Fibroblast of mammary gland (primary cell): ENCODE measurements at regions not wholly inside any gene's neighbourhood (a gene's known extent, or its start where the extent isn't known, plus 50 kb on each side); places are given as distances from the start of the nearest gene placed in this dataset.

Experiments
- DNase-seq: peaks from one replicate; pipeline ENCODE4 v3.0.0-alpha.2; 2010; ENCODE audit warnings: low read depth
- H3K4me3 ChIP-seq: 2 replicates; pipeline ENCODE4 v1.5.1; 2011; ENCODE audit warnings: low read depth, mild to moderate bottlenecking, low read length, moderate library complexity; ENCODE audit not compliant: control insufficient read depth
- TF ChIP-seq, protein P1 (sequence below): conservative IDR thresholded peaks from 2 replicates; pipeline ENCODE4 v1.5.1; 2011; ENCODE audit warnings: low read depth, low read length, inconsistent platforms; ENCODE audit not compliant: control insufficient read depth, insufficient read depth

DNA sequence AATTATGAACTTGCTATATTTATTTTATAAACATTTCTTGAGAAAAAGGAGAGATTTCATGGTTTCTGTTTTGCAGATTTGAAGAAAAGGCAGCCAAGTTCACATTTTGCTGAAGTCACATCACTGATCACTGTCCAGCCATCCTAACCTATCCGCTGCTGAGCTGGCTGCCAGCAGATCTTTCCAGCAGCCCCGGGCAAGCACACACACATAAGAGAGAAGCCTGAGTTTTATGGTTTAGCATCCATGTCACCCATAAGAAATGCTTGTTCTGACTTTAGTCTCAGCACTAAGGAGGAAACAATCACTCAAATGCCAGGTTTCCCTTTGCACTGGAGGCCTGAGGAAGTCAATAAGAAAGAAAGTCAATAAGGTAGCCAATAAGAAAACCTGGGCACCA, 287.1 kb downstream of the SMOC2 start:
- no peak for DNase-seq
- TF ChIP-seq, protein P1, sequence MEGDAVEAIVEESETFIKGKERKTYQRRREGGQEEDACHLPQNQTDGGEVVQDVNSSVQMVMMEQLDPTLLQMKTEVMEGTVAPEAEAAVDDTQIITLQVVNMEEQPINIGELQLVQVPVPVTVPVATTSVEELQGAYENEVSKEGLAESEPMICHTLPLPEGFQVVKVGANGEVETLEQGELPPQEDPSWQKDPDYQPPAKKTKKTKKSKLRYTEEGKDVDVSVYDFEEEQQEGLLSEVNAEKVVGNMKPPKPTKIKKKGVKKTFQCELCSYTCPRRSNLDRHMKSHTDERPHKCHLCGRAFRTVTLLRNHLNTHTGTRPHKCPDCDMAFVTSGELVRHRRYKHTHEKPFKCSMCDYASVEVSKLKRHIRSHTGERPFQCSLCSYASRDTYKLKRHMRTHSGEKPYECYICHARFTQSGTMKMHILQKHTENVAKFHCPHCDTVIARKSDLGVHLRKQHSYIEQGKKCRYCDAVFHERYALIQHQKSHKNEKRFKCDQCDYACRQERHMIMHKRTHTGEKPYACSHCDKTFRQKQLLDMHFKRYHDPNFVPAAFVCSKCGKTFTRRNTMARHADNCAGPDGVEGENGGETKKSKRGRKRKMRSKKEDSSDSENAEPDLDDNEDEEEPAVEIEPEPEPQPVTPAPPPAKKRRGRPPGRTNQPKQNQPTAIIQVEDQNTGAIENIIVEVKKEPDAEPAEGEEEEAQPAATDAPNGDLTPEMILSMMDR: no peak
- H3K4me3 ChIP-seq: no peak overlapping the region

DNA sequence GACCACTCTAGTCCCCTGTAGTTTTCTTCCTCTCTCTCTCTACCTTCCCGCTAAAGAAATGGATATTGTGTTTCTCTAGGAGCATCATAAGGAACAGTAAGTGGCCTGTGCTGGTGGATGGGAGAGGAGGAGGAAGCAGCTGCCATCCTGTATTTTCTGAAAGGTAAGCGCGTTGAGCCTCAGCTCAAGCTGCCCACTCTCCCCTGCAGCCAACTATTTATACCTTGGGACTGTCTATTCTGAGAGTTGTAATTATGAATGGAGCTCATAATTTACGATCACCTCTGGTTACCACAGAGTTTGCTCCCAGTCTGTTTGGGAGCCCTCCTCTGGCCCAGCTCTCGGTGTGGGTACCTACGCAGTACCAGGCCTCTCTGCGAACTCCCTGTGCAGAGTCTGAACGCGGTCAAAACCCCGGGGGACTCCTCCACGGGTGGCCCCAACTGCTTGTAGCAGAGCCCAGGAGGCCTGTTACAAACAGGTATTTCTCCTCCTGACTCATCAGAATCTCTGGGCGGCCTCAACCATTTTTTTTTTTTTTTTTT, 285.4 kb downstream of the SMOC2 start:
- TF ChIP-seq, protein P1: no peak
- DNase-seq: no peak
- H3K4me3 ChIP-seq: no peak overlapping the region

DNA sequence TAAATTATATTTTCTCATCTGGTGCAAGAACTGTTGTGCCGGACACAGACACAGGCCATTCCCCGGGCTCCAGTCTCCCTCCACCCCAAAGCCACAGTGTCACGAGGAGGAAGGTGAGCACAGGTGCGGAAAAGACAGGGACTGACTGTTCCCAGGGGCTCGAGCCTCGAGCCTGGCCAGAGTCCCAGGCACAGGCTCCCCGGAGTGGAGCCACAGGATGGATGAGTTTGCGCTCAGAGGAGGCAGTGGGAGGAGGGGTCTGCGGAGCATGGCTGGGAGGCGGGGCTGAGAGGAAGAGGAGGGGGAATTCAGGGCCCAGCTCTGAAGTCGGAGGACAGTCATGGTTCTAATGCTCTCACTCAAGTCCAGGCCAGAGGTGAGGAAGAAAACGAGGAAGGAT, 284.8 kb downstream of the SMOC2 start:
- no peak overlapping the region for H3K4me3 ChIP-seq
- TF ChIP-seq, protein P1: no peak
- no peak for DNase-seq

DNA sequence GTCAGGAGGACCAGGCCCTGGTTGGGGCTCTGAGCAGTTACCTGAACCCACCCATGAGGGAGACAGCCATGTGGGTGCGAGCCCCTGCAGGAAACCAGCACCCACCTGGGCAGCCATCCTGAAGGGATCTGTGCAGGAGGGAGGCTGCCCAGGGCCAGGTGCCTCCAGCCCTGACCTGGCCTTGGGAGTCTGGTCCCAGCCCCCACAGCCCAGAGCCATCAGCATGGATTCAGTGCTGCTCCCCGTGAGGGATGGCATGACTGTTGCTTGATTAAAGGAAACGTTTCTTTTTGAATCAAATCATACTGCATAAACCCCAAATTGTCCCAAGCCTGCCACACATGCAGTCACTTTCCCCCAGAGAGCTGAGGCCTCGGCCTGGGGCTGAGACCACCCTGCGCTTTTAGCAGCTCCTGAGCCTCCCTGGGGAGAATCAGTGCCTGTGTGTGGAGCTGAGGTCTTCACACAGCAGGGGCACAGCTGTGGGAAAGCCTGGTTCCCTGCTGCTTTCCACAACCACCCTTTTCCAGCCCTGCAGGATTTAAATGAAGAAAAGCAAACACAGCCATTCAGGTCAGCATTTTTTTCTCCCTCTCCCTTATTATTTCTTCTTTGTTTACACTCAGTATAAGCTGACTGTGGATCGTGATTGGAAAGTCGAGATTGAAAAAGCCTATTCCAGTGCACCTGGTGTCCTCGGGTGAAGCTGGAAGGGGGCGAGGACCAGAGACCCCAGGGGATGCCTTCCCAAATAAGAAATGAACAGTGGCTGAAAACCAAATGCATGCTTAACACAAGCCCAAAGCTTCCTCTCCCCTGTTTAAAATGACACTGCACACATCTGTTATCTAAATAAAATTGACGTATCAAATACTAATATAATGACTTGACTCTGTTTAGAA, 283.9 kb downstream of the SMOC2 start:
- DNase-seq: no peak
- TF ChIP-seq, protein P1: no peak
- no peak overlapping the region for H3K4me3 ChIP-seq

DNA sequence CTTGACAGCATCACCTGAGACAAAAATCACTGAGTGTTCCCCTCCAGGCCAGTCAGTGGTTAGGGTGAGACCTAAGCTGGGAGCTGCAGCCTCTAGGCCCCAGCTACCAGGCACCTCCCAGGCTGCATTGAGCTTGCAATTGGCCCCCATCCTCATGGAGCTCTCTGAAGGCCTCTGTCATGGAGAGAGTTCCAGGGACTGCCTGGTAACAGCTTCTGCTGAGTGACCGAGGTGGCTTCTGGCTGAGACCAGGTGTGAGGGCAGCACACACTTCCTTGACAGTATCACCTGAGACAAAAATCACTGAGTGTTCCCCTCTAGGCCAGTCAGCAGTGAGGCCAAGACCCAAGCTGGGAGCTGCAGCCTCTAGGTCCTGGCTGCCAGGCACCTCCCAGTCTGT, 283.0 kb downstream of the SMOC2 start:
- no peak for DNase-seq
- H3K4me3 ChIP-seq: no peak overlapping the region
- TF ChIP-seq, protein P1: no peak

DNA sequence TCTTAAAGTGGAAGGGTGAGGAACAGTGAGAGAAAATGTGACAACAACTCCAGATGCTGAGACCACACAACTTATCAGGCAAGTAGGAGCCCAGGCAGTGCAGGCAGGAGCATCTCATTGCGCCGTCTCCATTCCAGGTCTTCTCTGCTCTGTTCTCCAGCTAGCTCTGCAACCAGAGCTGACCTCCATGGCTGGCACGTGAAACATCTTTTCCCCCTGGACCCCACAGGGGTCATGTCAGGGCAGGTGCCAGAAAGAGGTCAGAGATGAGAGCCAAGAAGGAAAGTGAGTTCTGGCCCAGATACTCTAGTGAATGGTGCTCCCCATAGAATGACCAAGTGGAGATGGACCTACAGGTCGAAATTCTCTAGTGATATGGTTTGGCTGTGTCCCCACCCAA, 281.4 kb downstream of the SMOC2 start:
- DNase-seq: no peak
- TF ChIP-seq, protein P1: no peak
- H3K4me3 ChIP-seq: no peak overlapping the region
